ENCODE measurements at regions not wholly inside any gene's neighbourhood (a gene's known extent, or its start where the extent isn't known, plus 50 kb on each side); places are given as distances from the start of the nearest gene placed in this dataset.

DNA sequence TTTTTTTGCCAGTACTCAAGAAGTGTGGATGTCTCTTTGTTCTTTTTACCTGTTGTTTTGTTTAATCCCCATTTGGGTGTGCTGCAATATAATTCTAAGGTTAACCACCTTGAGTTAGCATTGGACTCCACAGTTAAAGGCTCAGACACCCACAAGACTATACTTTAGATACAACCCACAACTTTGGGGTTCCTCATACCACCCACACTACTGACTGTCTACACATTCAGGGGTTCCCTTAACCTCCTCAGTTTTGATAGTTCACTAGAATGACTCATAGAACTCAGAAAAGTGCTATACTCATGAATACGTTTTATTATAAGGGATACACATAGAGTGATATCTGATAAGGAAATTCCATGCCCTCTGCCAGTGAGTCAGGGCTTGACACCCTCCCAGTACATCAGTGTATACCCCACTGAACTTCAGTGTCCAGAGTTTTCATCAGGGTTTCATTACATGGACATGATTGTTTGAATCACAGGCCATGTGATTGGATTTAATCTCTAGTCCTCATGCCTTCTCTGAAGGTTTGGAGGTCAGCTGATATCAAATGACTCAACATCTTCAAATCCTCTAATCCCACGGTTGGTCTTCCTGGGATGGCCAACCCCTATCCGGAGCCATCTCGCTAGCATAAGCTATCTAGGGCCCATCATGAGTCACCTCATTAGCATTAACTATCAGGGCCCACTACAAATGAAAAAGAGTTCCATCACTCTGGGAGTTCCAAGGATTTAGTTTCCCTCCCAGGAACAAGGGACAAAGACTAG is 357.7 kb upstream of the EMCN start:
- no TSS peak for BruUV-seq (replicated peaks)
- ATAC-seq: no peak
- H3K36me3 ChIP-seq (ENCODE audit: low read depth, low read length): no peaks in the 10 kb centered on the region
- CTCF ChIA-PET: no interaction called here
- no peak overlapping the region for H3K9ac ChIP-seq (ENCODE audit: low read length)
- H3K27me3 ChIP-seq (ENCODE audit: low read length): no peaks in the 10 kb centered on the region
- H2AFZ ChIP-seq (ENCODE audit: low read length): no peak overlapping the region
- no peak for TF ChIP-seq CTCF (conservative IDR thresholded peaks at IDR 0.05; ENCODE audit: low read depth, low read length)
- TF ChIP-seq EZH2phosphoT487 (IDR thresholded peaks at IDR 0.05; ENCODE audit: borderline replicate concordance, low read length): no peak
- no peak for TF ChIP-seq EZH2 (IDR thresholded peaks at IDR 0.05; ENCODE audit: low read length, unreplicated experiment)
- intact Hi-C loops (cut with micrococcal nuclease): no loop called here
- POLR2A ChIA-PET (ENCODE audit: unreplicated experiment): no interaction called here
- no peak overlapping the region for H3K4me2 ChIP-seq (ENCODE audit: low read length)
- no peaks in the 10 kb centered on the region for H3K9me3 ChIP-seq (ENCODE audit: low read length)
- no peak overlapping the region for H3K4me3 ChIP-seq (ENCODE audit: low read length)
- H3K4me1 ChIP-seq (ENCODE audit: insufficient read depth, low read length): no peaks in the 10 kb centered on the region
- H3K27ac ChIP-seq (ENCODE audit: low read length): no peak overlapping the region
- no peaks in the 10 kb centered on the region for H4K20me1 ChIP-seq (ENCODE audit: low read length)
- H3F3A ChIP-seq (ENCODE audit: low read length, unreplicated experiment): no peaks in the 10 kb centered on the region
- no peak for DNase-seq
- no peaks in the 10 kb centered on the region for H3K79me2 ChIP-seq (ENCODE audit: low read length)
- no peaks in the 10 kb centered on the region for H3K9me2 ChIP-seq (replicated peaks; ENCODE audit: low read length)

GRCh38 chr4:100872811-100873210 is 355.0 kb upstream of the EMCN start:
- no peak overlapping the region for H2AFZ ChIP-seq (ENCODE audit: low read length)
- H3K9ac ChIP-seq (ENCODE audit: low read length): no peak overlapping the region
- no peak overlapping the region for H3K27ac ChIP-seq (ENCODE audit: low read length)
- intact Hi-C loops (cut with micrococcal nuclease): no loop called here
- H3K36me3 ChIP-seq (ENCODE audit: low read depth, low read length): no peaks in the 10 kb centered on the region
- no peaks in the 10 kb centered on the region for H3K9me2 ChIP-seq (replicated peaks; ENCODE audit: low read length)
- H3K27me3 ChIP-seq (ENCODE audit: low read length): no peaks in the 10 kb centered on the region
- ATAC-seq: no peak
- DNase-seq: no peak
- BruUV-seq (replicated peaks): no TSS peak
- TF ChIP-seq EZH2phosphoT487 (IDR thresholded peaks at IDR 0.05; ENCODE audit: borderline replicate concordance, low read length) (no peak), CTCF (conservative IDR thresholded peaks at IDR 0.05; ENCODE audit: low read depth, low read length) (no peak), EZH2 (IDR thresholded peaks at IDR 0.05; ENCODE audit: low read length, unreplicated experiment) (no peak)
- H3K4me3 ChIP-seq (ENCODE audit: low read length): no peak overlapping the region
- no peaks in the 10 kb centered on the region for H3K4me1 ChIP-seq (ENCODE audit: insufficient read depth, low read length)
- H3K4me2 ChIP-seq (ENCODE audit: low read length): no peak overlapping the region
- ChIA-PET CTCF (no interaction called here), POLR2A (ENCODE audit: unreplicated experiment) (no interaction called here)
- no peaks in the 10 kb centered on the region for H3K9me3 ChIP-seq (ENCODE audit: low read length)
- no peaks in the 10 kb centered on the region for H3K79me2 ChIP-seq (ENCODE audit: low read length)
- no peaks in the 10 kb centered on the region for H3F3A ChIP-seq (ENCODE audit: low read length, unreplicated experiment)
- H4K20me1 ChIP-seq (ENCODE audit: low read length): no peaks in the 10 kb centered on the region

DNA sequence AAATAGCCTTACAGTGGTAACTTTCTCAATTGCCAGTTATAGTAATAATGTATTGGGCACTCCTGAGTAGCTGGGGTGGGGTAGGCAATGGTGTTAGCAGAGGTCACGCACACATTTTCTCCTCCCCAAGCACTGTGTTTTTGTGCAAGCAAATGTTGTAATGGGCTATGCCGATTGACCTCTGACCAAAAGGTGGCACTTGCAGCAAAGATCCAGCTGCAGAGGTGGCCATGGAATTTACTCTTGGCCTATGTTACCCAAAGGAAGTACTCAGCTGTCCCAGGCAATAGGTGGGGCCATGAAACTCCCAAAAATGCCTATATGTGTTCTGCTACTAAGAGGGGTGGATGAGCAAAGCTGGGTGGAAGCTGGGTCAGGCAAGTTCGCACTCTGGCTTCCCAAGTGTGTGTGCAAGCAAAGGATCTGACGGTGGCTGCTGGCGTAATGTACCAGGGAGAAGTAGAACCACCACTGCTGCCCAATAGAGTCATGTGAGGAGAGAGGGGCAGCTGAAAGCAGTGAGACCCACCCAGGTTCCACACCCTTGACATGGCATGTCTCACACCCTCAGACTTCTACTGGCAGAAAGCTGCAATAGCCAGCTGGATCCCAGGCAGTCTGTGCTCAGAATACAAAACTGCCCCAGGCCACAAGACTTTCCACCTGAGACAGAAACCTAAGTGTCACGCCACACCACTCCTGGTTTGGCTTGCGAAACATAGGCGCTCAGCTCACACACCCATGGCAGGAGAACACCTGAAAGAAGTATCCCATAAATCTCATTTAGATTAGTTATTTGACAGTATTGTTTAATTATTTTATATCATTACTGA is 353.3 kb upstream of the EMCN start:
- H3K9me2 ChIP-seq (replicated peaks; ENCODE audit: low read length): no peaks in the 10 kb centered on the region
- no peaks in the 10 kb centered on the region for H3K27me3 ChIP-seq (ENCODE audit: low read length)
- no peaks in the 10 kb centered on the region for H3K79me2 ChIP-seq (ENCODE audit: low read length)
- no peak overlapping the region for H3K4me2 ChIP-seq (ENCODE audit: low read length)
- CTCF ChIA-PET: no interaction called here
- H3K36me3 ChIP-seq (ENCODE audit: low read depth, low read length): no peaks in the 10 kb centered on the region
- no peak for TF ChIP-seq EZH2phosphoT487 (IDR thresholded peaks at IDR 0.05; ENCODE audit: borderline replicate concordance, low read length)
- TF ChIP-seq EZH2 (IDR thresholded peaks at IDR 0.05; ENCODE audit: low read length, unreplicated experiment): no peak
- TF ChIP-seq CTCF (conservative IDR thresholded peaks at IDR 0.05; ENCODE audit: low read depth, low read length): no peak
- no peak overlapping the region for H3K27ac ChIP-seq (ENCODE audit: low read length)
- intact Hi-C loops (cut with micrococcal nuclease): no loop called here
- POLR2A ChIA-PET (ENCODE audit: unreplicated experiment): no interaction called here
- no peaks in the 10 kb centered on the region for H3F3A ChIP-seq (ENCODE audit: low read length, unreplicated experiment)
- ATAC-seq: no peak
- no peaks in the 10 kb centered on the region for H3K9me3 ChIP-seq (ENCODE audit: low read length)
- H3K9ac ChIP-seq (ENCODE audit: low read length): no peak overlapping the region
- no peaks in the 10 kb centered on the region for H3K4me1 ChIP-seq (ENCODE audit: insufficient read depth, low read length)
- H2AFZ ChIP-seq (ENCODE audit: low read length): no peak overlapping the region
- H3K4me3 ChIP-seq (ENCODE audit: low read length): no peak overlapping the region
- BruUV-seq (replicated peaks): no TSS peak
- H4K20me1 ChIP-seq (ENCODE audit: low read length): no peaks in the 10 kb centered on the region
- no peak for DNase-seq
